GM18867 (cell line): ENCODE measurements at regions not wholly inside any gene's neighbourhood (a gene's known extent, or its start where the extent isn't known, plus 50 kb on each side); places are given as distances from the start of the nearest gene placed in this dataset.
"Not testable (repeated sequence)": the region's sequence is repeated elsewhere in the genome, so short reads cannot be mapped to it uniquely, and the experiment has no call there.

Experiments used
- ATAC-seq: cut with Tn5 transposase; IDR thresholded peaks from one replicate; pipeline ENCODE4 v1.9.1; 2021; ENCODE audit warnings: mild to moderate bottlenecking, moderate library complexity; ENCODE audit not compliant: unreplicated experiment

GRCh38 chr12:105423237-105423636, 92.7 kb downstream of the C12orf75 start:
- ATAC-seq, result no peak

- ATAC-seq, result no peak
These were observed 93.4 kb downstream of the C12orf75 start for GRCh38 chr12:105423921-105424320.

- no peak for ATAC-seq
These were observed 95.0 kb downstream of the C12orf75 start for GRCh38 chr12:105425254-105426174.

GRCh38 chr12:105426766-105427165, 96.3 kb downstream of the C12orf75 start:
- ATAC-seq, result no peak

GRCh38 chr12:105427883-105428282, 97.4 kb downstream of the C12orf75 start:
- ATAC-seq, result no peak

GRCh38 chr12:105428793-105429395, 98.4 kb downstream of the C12orf75 start:
- no peak for ATAC-seq

- no peak for ATAC-seq
These were observed 99.0 kb downstream of the C12orf75 start for GRCh38 chr12:105429511-105429910.

- ATAC-seq, result no peak
These were observed 101.1 kb downstream of the C12orf75 start for GRCh38 chr12:105431537-105432100.

GRCh38 chr12:105433804-105434203, 103.3 kb downstream of the C12orf75 start:
- ATAC-seq, result no peak

- ATAC-seq, result no peak
These were observed 106.1 kb downstream of the C12orf75 start for GRCh38 chr12:105436636-105437035.

GRCh38 chr12:105440037-105440664, 109.7 kb downstream of the C12orf75 start:
- no peak for ATAC-seq

GRCh38 chr12:105443802-105444652, 113.5 kb downstream of the C12orf75 start:
- no peak for ATAC-seq

GRCh38 chr12:105444653-105445102, 114.2 kb downstream of the C12orf75 start:
- no peak for ATAC-seq

GRCh38 chr12:105445249-105445648, 114.8 kb downstream of the C12orf75 start:
- ATAC-seq, result no peak

GRCh38 chr12:105445649-105446048, 115.2 kb downstream of the C12orf75 start:
- ATAC-seq, result no peak

- not testable (repeated sequence) for ATAC-seq
These were observed 116.0 kb downstream of the C12orf75 start for GRCh38 chr12:105446460-105446859.

- ATAC-seq, result no peak
These were observed 118.9 kb downstream of the C12orf75 start for GRCh38 chr12:105449431-105449830.

- no peak for ATAC-seq
These were observed 120.7 kb downstream of the C12orf75 start for GRCh38 chr12:105451211-105451610.

GRCh38 chr12:105451798-105452197, 121.3 kb downstream of the C12orf75 start:
- ATAC-seq, result no peak

- no peak for ATAC-seq
These were observed 122.8 kb downstream of the C12orf75 start for GRCh38 chr12:105453316-105453715.
